ENCODE measurements at regions not wholly inside any gene's neighbourhood (a gene's known extent, or its start where the extent isn't known, plus 50 kb on each side); places are given as distances from the start of the nearest gene placed in this dataset.

DNA sequence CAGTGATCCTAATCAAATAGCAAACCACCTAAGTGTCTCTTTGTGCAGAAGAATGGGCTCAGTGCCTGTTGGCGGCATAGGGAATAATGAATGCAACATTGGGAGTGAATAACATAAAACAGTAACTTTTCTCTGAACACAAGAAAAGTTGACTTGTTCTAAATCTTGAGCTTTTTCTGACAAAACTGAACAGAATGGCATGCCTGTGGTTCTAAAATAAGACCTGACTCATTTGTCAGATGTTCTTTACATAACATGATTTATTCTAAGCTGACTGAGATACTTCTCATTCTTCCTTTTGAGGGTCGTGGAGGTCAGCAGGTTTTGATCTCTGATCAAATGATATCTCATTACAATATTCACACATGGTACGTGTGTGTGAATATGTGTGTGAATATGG is 165.4 kb upstream of the WDR1 start:
- WGBS = 83% methylated on average over 3 of the region's 3 CpGs
- DNase-seq (ENCODE audit: low spot score) = no peak

DNA sequence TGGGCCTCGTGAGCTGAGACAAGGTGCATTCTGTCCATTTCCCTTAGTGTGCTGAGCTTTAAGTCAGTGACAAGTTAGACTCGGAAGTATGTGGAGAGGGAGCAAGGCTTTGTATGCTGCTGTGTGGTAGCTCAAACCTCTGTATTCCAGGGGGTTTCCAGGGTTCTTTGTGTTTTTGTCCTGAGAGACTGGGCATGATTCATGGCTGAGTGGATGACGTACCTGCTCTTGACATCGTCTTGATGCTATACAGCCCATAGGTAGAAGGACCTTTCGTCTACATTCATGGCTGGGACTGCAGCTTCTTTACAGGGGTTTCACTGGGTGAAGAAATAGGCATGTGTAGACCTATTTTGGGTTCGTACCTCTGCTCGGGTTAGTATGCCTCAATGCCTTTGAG is 162.7 kb upstream of the WDR1 start:
- TF ChIP-seq, protein P1, sequence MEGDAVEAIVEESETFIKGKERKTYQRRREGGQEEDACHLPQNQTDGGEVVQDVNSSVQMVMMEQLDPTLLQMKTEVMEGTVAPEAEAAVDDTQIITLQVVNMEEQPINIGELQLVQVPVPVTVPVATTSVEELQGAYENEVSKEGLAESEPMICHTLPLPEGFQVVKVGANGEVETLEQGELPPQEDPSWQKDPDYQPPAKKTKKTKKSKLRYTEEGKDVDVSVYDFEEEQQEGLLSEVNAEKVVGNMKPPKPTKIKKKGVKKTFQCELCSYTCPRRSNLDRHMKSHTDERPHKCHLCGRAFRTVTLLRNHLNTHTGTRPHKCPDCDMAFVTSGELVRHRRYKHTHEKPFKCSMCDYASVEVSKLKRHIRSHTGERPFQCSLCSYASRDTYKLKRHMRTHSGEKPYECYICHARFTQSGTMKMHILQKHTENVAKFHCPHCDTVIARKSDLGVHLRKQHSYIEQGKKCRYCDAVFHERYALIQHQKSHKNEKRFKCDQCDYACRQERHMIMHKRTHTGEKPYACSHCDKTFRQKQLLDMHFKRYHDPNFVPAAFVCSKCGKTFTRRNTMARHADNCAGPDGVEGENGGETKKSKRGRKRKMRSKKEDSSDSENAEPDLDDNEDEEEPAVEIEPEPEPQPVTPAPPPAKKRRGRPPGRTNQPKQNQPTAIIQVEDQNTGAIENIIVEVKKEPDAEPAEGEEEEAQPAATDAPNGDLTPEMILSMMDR (IDR thresholded peaks at IDR 0.05) = no peak
- TF ChIP-seq POLR2AphosphoS5 (IDR thresholded peaks at IDR 0.05) = no peak
- Histone ChIP-seq H3K4me3 (no peak overlapping the region), H3K9me3 (no peaks in the 10 kb centered on the region), H3K36me3 (no peaks in the 10 kb centered on the region), H3K4me1 (replicated peaks) (no peaks in the 10 kb centered on the region), H3K27ac (no peak overlapping the region), H3K27me3 (replicated peaks; ENCODE audit: insufficient read depth) (no peaks in the 10 kb centered on the region)
- DNase-seq (ENCODE audit: low spot score) = no peak
- WGBS = 92% methylated on average over 7 of the region's 7 CpGs
- intact Hi-C loops (cut with DNase I) = no loop called here

More for the DNA sequence above, 165.4 kb upstream of the WDR1 start:
- no peak overlapping the region for H3K27ac ChIP-seq
- no peaks in the 10 kb centered on the region for H3K4me1 ChIP-seq (replicated peaks)
- no peak overlapping the region for H3K4me3 ChIP-seq
- no peaks in the 10 kb centered on the region for H3K27me3 ChIP-seq (replicated peaks; ENCODE audit: insufficient read depth)
- intact Hi-C loops (cut with DNase I) = no loop called here
- H3K36me3 ChIP-seq = no peaks in the 10 kb centered on the region
- no peaks in the 10 kb centered on the region for H3K9me3 ChIP-seq
- TF ChIP-seq POLR2A (IDR thresholded peaks at IDR 0.05) = no peak
- TF ChIP-seq, protein P1 (IDR thresholded peaks at IDR 0.05) = no peak
- no peak for TF ChIP-seq POLR2AphosphoS5 (IDR thresholded peaks at IDR 0.05)

DNA sequence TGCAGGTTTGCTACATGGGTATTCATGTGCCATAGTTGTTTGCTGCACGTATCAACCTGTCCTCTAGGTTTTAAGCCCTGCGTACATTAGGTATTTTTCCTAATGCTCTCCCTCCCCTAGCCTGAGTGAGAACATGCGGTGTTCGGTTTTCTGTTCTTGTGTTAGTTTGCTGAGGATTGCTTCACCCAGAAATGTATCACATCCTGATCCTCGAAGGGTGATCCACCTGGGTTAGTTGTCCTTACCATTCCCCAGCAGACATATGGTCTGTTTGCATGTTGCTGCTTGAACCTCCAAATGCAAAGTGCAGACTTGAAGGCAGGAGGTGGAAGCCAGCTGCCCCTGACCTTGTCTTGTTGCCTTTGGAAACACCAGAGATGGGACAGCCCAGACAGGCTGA is 161.5 kb upstream of the WDR1 start:
- DNase-seq (ENCODE audit: low spot score) = no peak
- no peaks in the 10 kb centered on the region for H3K4me1 ChIP-seq (replicated peaks)
- H3K4me3 ChIP-seq = no peak overlapping the region
- no peak for TF ChIP-seq POLR2A (IDR thresholded peaks at IDR 0.05)
- TF ChIP-seq, protein P1 (IDR thresholded peaks at IDR 0.05) = no peak
- TF ChIP-seq POLR2AphosphoS5 (IDR thresholded peaks at IDR 0.05) = no peak
- no peaks in the 10 kb centered on the region for H3K36me3 ChIP-seq
- no peak overlapping the region for H3K27ac ChIP-seq
- H3K9me3 ChIP-seq = no peaks in the 10 kb centered on the region
- 88% methylated on average over 5 of the region's 5 CpGs for WGBS
- no peaks in the 10 kb centered on the region for H3K27me3 ChIP-seq (replicated peaks; ENCODE audit: insufficient read depth)
- intact Hi-C loops (cut with DNase I) = no loop called here

DNA sequence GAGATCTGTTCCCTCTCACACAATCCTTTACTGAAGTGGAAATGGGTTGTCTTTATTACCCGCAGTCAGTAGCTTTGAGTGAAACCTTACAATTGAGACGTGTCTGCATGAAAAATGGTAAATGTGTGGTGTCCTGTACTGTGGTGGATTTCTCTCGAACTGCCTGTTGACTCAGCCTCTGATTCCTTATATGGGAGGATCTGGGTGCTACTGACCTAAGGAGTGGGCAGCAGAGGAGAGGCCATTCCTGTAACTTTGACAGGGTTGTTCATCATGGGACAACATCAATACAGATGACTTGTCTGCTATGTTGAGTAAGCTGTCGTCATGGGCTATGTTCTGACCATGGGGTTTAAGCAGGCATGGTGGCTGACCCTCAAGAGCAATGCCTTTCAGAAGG is 159.6 kb upstream of the WDR1 start:
- Histone ChIP-seq H3K27me3 (replicated peaks; ENCODE audit: insufficient read depth) (no peaks in the 10 kb centered on the region), H3K4me1 (replicated peaks) (no peaks in the 10 kb centered on the region), H3K27ac (no peak overlapping the region), H3K9me3 (no peaks in the 10 kb centered on the region), H3K4me3 (no peak overlapping the region), H3K36me3 (no peaks in the 10 kb centered on the region)
- 89% methylated on average over 4 of the region's 4 CpGs for WGBS
- TF ChIP-seq, protein P1 (IDR thresholded peaks at IDR 0.05) = no peak
- no peak for TF ChIP-seq POLR2AphosphoS5 (IDR thresholded peaks at IDR 0.05)
- TF ChIP-seq POLR2A (IDR thresholded peaks at IDR 0.05) = no peak
- intact Hi-C loops (cut with DNase I) = no loop called here
- no peak for DNase-seq (ENCODE audit: low spot score)

DNA sequence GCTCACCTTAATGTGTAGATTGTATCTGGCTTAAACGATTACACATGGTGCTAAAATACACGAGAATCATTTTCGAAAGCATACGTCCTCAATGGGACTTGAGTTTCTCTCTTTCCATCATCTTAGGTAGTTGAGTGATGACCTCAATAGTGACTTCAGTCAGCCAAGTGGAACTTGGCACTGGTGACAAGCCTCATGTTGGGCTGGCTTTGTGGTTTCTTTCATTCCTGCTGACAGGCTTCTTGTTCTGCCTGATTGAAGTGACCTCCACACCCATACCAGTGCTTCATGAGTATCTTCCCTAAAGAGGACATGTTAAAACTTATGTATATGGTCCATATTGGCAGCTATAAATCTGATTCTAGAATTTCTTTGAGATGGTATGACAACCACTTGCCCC is 159.1 kb upstream of the WDR1 start:
- 88% methylated on average over 4 of the region's 4 CpGs for WGBS
- Histone ChIP-seq H3K9me3 (no peaks in the 10 kb centered on the region), H3K27ac (no peak overlapping the region), H3K36me3 (no peaks in the 10 kb centered on the region), H3K27me3 (replicated peaks; ENCODE audit: insufficient read depth) (no peaks in the 10 kb centered on the region), H3K4me1 (replicated peaks) (no peaks in the 10 kb centered on the region), H3K4me3 (no peak overlapping the region)
- DNase-seq (ENCODE audit: low spot score) = no peak
- TF ChIP-seq POLR2AphosphoS5 (IDR thresholded peaks at IDR 0.05) (no peak), POLR2A (IDR thresholded peaks at IDR 0.05) (no peak)
- TF ChIP-seq, protein P1 (IDR thresholded peaks at IDR 0.05) = no peak
- intact Hi-C loops (cut with DNase I) = no loop called here

All from prostate gland (tissue), 2 donors.